ENCODE measurements at regions not wholly inside any gene's neighbourhood (a gene's known extent, or its start where the extent isn't known, plus 50 kb on each side); places are given as distances from the start of the nearest gene placed in this dataset.

DNA sequence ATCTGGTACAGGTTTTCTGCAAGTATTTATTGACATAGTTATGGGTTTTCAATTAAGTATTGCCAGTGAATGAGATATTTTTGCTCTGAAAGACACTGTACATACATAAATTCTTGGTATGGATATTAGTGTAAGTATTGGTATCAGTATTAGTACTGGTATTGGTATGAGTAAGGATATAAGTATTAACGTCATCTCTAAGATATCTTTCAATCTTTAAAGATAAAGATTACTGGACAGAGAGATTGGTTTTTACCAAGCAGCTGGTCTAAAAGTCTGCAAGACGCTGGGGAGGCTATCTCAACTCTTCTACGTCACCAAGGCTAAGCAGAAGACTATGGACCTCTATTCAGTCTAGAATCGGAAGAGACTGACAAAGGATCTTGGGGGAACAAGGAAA is 234.5 kb downstream of the NXPE2 start:
- POLR2A ChIA-PET (ENCODE audit: low non-redundant PET), result no interaction called here
- no peak overlapping the region for H3K27ac ChIP-seq
- TF ChIP-seq, protein P1, sequence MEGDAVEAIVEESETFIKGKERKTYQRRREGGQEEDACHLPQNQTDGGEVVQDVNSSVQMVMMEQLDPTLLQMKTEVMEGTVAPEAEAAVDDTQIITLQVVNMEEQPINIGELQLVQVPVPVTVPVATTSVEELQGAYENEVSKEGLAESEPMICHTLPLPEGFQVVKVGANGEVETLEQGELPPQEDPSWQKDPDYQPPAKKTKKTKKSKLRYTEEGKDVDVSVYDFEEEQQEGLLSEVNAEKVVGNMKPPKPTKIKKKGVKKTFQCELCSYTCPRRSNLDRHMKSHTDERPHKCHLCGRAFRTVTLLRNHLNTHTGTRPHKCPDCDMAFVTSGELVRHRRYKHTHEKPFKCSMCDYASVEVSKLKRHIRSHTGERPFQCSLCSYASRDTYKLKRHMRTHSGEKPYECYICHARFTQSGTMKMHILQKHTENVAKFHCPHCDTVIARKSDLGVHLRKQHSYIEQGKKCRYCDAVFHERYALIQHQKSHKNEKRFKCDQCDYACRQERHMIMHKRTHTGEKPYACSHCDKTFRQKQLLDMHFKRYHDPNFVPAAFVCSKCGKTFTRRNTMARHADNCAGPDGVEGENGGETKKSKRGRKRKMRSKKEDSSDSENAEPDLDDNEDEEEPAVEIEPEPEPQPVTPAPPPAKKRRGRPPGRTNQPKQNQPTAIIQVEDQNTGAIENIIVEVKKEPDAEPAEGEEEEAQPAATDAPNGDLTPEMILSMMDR (conservative IDR thresholded peaks at IDR 0.05; ENCODE audit: low read depth), result no peak
- DNase-seq (ENCODE audit: low spot score), result no peak
- CTCF ChIA-PET, result no interaction called here

GRCh38 chr11:114914231-114915005 is 236.1 kb downstream of the NXPE2 start:
- ChIA-PET POLR2A (ENCODE audit: low non-redundant PET) (no interaction called here), CTCF (no interaction called here)
- no peak for DNase-seq (ENCODE audit: low spot score)
- TF ChIP-seq, protein P1 (conservative IDR thresholded peaks at IDR 0.05; ENCODE audit: low read depth), result no peak
- no peak overlapping the region for H3K27ac ChIP-seq

DNA sequence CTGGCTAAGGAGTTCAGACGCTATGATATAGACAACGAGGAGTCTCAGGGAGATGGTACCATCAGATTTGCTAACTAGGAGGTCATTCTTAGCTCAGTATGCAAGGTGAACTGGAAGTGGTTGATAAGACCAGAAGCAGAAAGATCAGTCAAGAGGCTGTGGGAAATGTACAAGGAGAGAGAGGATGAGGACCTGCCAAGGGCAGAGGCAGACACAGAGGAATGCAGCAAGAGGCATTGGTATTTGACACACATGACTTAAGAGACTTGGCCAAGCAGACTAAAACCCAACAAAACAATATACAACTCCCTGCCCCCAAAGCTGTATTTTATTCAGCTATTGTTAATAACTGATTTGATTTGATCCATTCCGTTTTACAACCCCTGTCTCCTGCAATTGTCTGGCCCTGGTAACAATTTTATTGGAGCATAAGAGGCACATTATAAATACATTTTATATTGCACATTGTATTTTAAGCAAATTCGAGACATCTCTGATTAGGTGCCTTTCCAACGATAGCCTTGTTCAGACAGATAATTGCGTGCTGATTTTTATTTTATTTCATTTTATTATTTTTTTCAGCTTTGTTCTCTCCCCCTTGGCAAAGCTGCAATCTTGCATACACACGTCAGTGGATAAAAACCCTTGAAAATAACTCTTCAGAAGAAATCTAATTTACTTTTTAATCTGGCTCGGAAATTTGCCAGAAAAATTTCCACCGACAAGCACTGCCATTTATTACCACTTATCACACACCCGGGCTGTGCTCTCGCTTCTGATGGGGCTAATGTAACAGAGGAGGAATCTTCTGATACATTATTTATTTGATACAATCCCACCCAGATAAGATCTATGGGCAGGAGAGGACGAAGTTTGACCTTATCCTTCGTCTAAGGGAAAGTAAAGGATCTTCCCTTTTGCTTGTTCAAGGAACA is 237.8 kb downstream of the NXPE2 start:
- no peak for DNase-seq (ENCODE audit: low spot score)
- H3K27ac ChIP-seq, result no peak overlapping the region
- TF ChIP-seq, protein P1 (conservative IDR thresholded peaks at IDR 0.05; ENCODE audit: low read depth), result no peak
- ChIA-PET POLR2A (ENCODE audit: low non-redundant PET) (no interaction called here), CTCF (interaction anchor here (1.1 kb wide), 1 partner anchor 25 kb away, joined by 5 read pairs; no protein-coding TSS in a partner anchor)

GRCh38 chr11:114918286-114918685 is 240.0 kb downstream of the NXPE2 start:
- POLR2A ChIA-PET (ENCODE audit: low non-redundant PET), result no interaction called here
- TF ChIP-seq, protein P1 (conservative IDR thresholded peaks at IDR 0.05; ENCODE audit: low read depth), result no peak
- no peak for DNase-seq (ENCODE audit: low spot score)

GRCh38 chr11:114921697-114922096 is 243.4 kb downstream of the NXPE2 start:
- ChIA-PET POLR2A (ENCODE audit: low non-redundant PET) (no interaction called here), CTCF (no interaction called here)
- DNase-seq (ENCODE audit: low spot score), result no peak
- no peak overlapping the region for H3K27ac ChIP-seq
- TF ChIP-seq, protein P1 (conservative IDR thresholded peaks at IDR 0.05; ENCODE audit: low read depth), result no peak

More at GRCh38 chr11:114918286-114918685, 240.0 kb downstream of the NXPE2 start:
- CTCF ChIA-PET, result no interaction called here
- no peak overlapping the region for H3K27ac ChIP-seq

DNA sequence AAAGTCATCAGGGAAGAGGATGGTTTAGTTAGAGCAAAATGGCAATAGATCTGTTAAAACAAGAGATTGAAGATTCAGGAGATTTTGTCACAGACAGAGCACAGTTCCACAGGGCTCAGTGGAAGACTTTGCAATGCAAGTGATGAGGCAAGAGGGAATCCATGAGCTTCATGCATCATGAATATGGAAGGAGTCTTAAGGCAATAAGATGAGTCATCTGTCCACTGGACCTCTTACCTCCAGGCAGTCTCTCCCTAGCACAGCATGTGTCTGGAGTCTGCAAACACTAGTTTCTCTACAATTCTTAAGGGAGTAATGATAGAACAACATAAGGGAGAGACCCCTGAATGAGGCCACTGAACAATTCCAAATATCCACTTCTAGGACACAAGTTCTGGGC is 245.7 kb downstream of the NXPE2 start:
- TF ChIP-seq, protein P1 (conservative IDR thresholded peaks at IDR 0.05; ENCODE audit: low read depth), result no peak
- POLR2A ChIA-PET (ENCODE audit: low non-redundant PET), result no interaction called here
- no peak for DNase-seq (ENCODE audit: low spot score)
- CTCF ChIA-PET, result no interaction called here
- H3K27ac ChIP-seq, result no peak overlapping the region
